ENCODE measurements at regions not wholly inside any gene's neighbourhood (a gene's known extent, or its start where the extent isn't known, plus 50 kb on each side); places are given as distances from the start of the nearest gene placed in this dataset.

GRCh38 chr6:120005292-120005976 lies 655.9 kb upstream of the MAN1A1 start:
- no peak for FAIRE-seq
- Histone ChIP-seq H3K4me1 (ENCODE audit: control insufficient read depth, extremely low read depth, insufficient read depth, low read length) (no peaks in the 10 kb centered on the region), H3K79me2 (ENCODE audit: control insufficient read depth, insufficient read depth, low read length) (no peaks in the 10 kb centered on the region), H3K4me3 (ENCODE audit: control insufficient read depth in 2 of 3, extremely low read depth in 1 of 3, insufficient read depth in 2 of 3, low read depth in 1 of 3, low read length in 3 of 3) (no peak overlapping the region), H3K9me3 (ENCODE audit: control insufficient read depth, low read depth, low read length) (no peaks in the 10 kb centered on the region), H3K36me3 (ENCODE audit: control insufficient read depth in 2 of 2, extremely low read depth in 1 of 2, insufficient read depth in 2 of 2, low read length in 2 of 2) (no peaks in the 10 kb centered on the region), H3K4me2 (ENCODE audit: control insufficient read depth, extremely low read depth, insufficient read depth, low read depth, low read length) (no peak overlapping the region), H3K9me1 (ENCODE audit: control insufficient read depth, extremely low read depth, insufficient read depth, low read length) (no peaks in the 10 kb centered on the region), H3K27ac (ENCODE audit: control insufficient read depth, insufficient read depth, low read length) (no peak overlapping the region), H4K20me1 (ENCODE audit: control insufficient read depth, extremely low read depth, insufficient read depth, low read length) (no peaks in the 10 kb centered on the region), H3K9ac (ENCODE audit: control insufficient read depth, extremely low read depth, insufficient read depth, low read length) (no peak overlapping the region), H3K27me3 (ENCODE audit: control insufficient read depth, extremely low read depth, insufficient read depth, low read length) (no peaks in the 10 kb centered on the region), H2AFZ (ENCODE audit: control insufficient read depth, low read length) (no peak overlapping the region)
- DNase-seq (ENCODE audit: low read depth, low spot score): no peak
- TF ChIP-seq CTCF (optimal IDR thresholded peaks at IDR 0.05 in 1 of 3, IDR thresholded peaks at IDR 0.05 in 1 of 3, conservative IDR thresholded peaks at IDR 0.05 in 1 of 3; ENCODE audit: extremely low read depth in 1 of 3, insufficient read depth in 2 of 3, low read length in 3 of 3) (no peak), EZH2 (IDR thresholded peaks at IDR 0.05; ENCODE audit: low read length) (no peak)
- dilution Hi-C loops (cut with MboI; ENCODE audit: extremely low pct_ligation_motif_present, low sequenced_read_pairs): no loop called here

DNA sequence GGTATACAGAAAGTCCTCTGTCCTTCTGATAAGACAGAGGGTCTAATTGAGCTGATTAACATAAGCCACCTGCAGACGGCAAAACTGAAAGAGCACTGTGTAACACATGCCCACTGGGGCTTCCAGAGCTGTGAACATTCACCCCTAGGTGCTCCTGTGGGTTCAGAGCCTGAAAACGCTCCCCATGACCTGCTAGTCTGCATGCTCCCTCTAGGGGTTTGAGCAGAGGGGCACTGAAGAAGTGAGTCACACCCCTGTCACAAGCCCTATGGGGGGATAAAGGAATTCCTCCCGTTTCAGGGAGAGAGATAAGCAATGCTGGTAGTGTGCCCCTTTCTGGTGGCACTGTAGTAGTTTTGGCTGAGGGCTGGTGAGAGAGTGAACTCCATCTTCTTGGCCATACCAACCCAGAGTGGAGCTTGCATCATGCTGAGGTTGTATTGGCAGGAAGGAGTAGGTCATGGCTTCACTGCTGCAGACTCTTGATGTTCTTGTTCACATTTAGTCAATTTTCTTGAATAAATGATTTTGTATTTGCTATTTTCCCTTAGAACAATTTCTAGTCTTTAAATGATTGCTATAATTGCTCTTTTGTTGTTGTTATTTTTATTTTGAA lies 637.5 kb upstream of the MAN1A1 start:
- no peaks in the 10 kb centered on the region for H3K9me3 ChIP-seq (ENCODE audit: control insufficient read depth, low read depth, low read length)
- TF ChIP-seq EZH2 (IDR thresholded peaks at IDR 0.05; ENCODE audit: low read length) (no peak), CTCF (optimal IDR thresholded peaks at IDR 0.05 in 1 of 3, IDR thresholded peaks at IDR 0.05 in 1 of 3, conservative IDR thresholded peaks at IDR 0.05 in 1 of 3; ENCODE audit: extremely low read depth in 1 of 3, insufficient read depth in 2 of 3, low read length in 3 of 3) (no peak)
- no peak overlapping the region for H3K4me2 ChIP-seq (ENCODE audit: control insufficient read depth, extremely low read depth, insufficient read depth, low read depth, low read length)
- DNase-seq (ENCODE audit: low read depth, low spot score): no peak
- no peaks in the 10 kb centered on the region for H3K79me2 ChIP-seq (ENCODE audit: control insufficient read depth, insufficient read depth, low read length)
- no peaks in the 10 kb centered on the region for H3K36me3 ChIP-seq (ENCODE audit: control insufficient read depth in 2 of 2, extremely low read depth in 1 of 2, insufficient read depth in 2 of 2, low read length in 2 of 2)
- dilution Hi-C loops (cut with MboI; ENCODE audit: extremely low pct_ligation_motif_present, low sequenced_read_pairs): no loop called here
- H3K9me1 ChIP-seq (ENCODE audit: control insufficient read depth, extremely low read depth, insufficient read depth, low read length): no peaks in the 10 kb centered on the region
- no peak for FAIRE-seq
- no peak overlapping the region for H3K27ac ChIP-seq (ENCODE audit: control insufficient read depth, insufficient read depth, low read length)
- H3K9ac ChIP-seq (ENCODE audit: control insufficient read depth, extremely low read depth, insufficient read depth, low read length): no peak overlapping the region
- no peaks in the 10 kb centered on the region for H3K27me3 ChIP-seq (ENCODE audit: control insufficient read depth, extremely low read depth, insufficient read depth, low read length)
- no peaks in the 10 kb centered on the region for H4K20me1 ChIP-seq (ENCODE audit: control insufficient read depth, extremely low read depth, insufficient read depth, low read length)
- no peaks in the 10 kb centered on the region for H3K4me1 ChIP-seq (ENCODE audit: control insufficient read depth, extremely low read depth, insufficient read depth, low read length)
- no peak overlapping the region for H2AFZ ChIP-seq (ENCODE audit: control insufficient read depth, low read length)
- H3K4me3 ChIP-seq (ENCODE audit: control insufficient read depth in 2 of 3, extremely low read depth in 1 of 3, insufficient read depth in 2 of 3, low read depth in 1 of 3, low read length in 3 of 3): no peak overlapping the region

Data from keratinocyte (primary cell).